HCT116 (cell line): ENCODE measurements at regions not wholly inside any gene's neighbourhood (a gene's known extent, or its start where the extent isn't known, plus 50 kb on each side); places are given as distances from the start of the nearest gene placed in this dataset.

ENCODE experiments used
- ATAC-seq: fragments of 200-7000 bp; cut with Tn5 transposase; 2 replicates; pipeline ENCODE4 v1.9.1; 2020; ENCODE audit warnings: mild to moderate bottlenecking, moderate library complexity
- BruUV-seq: library from RNA; stranded (reverse); fragments of 400-500 nt; replicated peaks from 2 replicates; lab custom pipeline; 2021; lab: Mats Ljungman, UMichigan
- CTCF ChIA-PET: fragments of 300-600 bp; sonication (Branson Sonifier 250); formaldehyde crosslinking; loops from one replicate; lab custom pipeline; 2021; ENCODE audit warnings: antibody characterized with exemption; lab: Charles Lee
- POLR2A ChIA-PET: fragments of 300-600, 350-600 bp; sonication (Branson Sonifier 250); formaldehyde crosslinking; loops from one replicate; lab custom pipeline; 2021; ENCODE audit warnings: antibody characterized with exemption; lab: Charles Lee
- RAD21 ChIA-PET, 2 experiments: fragments of 300-600 bp; sonication (Branson Sonifier 250); formaldehyde crosslinking; loops; one replicate each; lab custom pipeline; 2023; ENCODE audit warnings: low total read pairs in 2 of 2; ENCODE audit not compliant: uncharacterized antibody in 2 of 2, unreplicated experiment in 2 of 2, low non-redundant PET in 1 of 2; lab: Charles Lee
- DNase-seq: peaks from one replicate; pipeline ENCODE4 v3.0.0-alpha.2; 2010; ENCODE audit warnings: low read depth, low spot score
- H2AFZ ChIP-seq: fragments of 200-600 bp; shearing (Covaris generic), sonication (generic); 2 replicates; pipeline ENCODE4 v1.6.1; 2017; ENCODE audit warnings: low read depth, mixed run types, mixed read lengths, antibody characterized with exemption, low read length; ENCODE audit not compliant: poor library complexity, severe bottlenecking
- H3K27ac ChIP-seq: 2 replicates; pipeline ENCODE4 v1.5.1; 2012; ENCODE audit warnings: low read depth, low read length
- H3K27me3 ChIP-seq: fragments of 200-600 bp; sonication (generic); 2 replicates; pipeline ENCODE4 v1.6.1; 2016; ENCODE audit warnings: mixed run types, low read length, mixed read lengths; ENCODE audit not compliant: insufficient read depth
- H3K36me3 ChIP-seq, 2 experiments: fragments of 200-500 bp in 1 of 2; fragments of 200-600 bp in 1 of 2; sonication (Bioruptor generic) in 1 of 2; sonication (generic) in 1 of 2; 2 replicates each; pipeline versions ENCODE4 v1.5.1 to v1.6.1; 2014 to 2016; ENCODE audit warnings: low read length in 2 of 2, inconsistent platforms in 1 of 2, mixed read lengths in 1 of 2, mixed run types in 1 of 2; ENCODE audit not compliant: insufficient read depth in 2 of 2, control insufficient read depth in 1 of 2
- H3K4me1 ChIP-seq, 2 experiments: fragments of 200-600 bp in 1 of 2; sonication (generic) in 1 of 2; 2 replicates each; pipeline versions ENCODE4 v1.5.1 to v1.6.1; 2012 to 2017; ENCODE audit warnings: low read length in 2 of 2, inconsistent platforms in 1 of 2, mild to moderate bottlenecking in 1 of 2, mixed read lengths in 1 of 2, mixed run types in 1 of 2, moderate library complexity in 1 of 2; ENCODE audit not compliant: insufficient read depth in 2 of 2, control insufficient read depth in 1 of 2
- H3K4me2 ChIP-seq: fragments of 200-600 bp; sonication (generic); 2 replicates; pipeline ENCODE4 v1.6.1; 2017; ENCODE audit warnings: mixed run types, low read length, mixed read lengths
- H3K4me3 ChIP-seq, 2 experiments: fragments of 200-600 bp in 1 of 2; sonication (generic) in 1 of 2; replicated peaks in 1 of 2; 2 replicates each; pipeline ENCODE4 v1.5.1; 2011 to 2016; ENCODE audit warnings: low read length in 2 of 2, control low read depth in 1 of 2, low read depth in 1 of 2, mild to moderate bottlenecking in 1 of 2, mixed read lengths in 1 of 2, mixed run types in 1 of 2
- H3K79me2 ChIP-seq: fragments of 200-600 bp; sonication (generic); 2 replicates; pipeline ENCODE4 v1.6.1; 2017; ENCODE audit warnings: mild to moderate bottlenecking, mixed run types, low read length, moderate library complexity, mixed read lengths; ENCODE audit not compliant: insufficient read depth
- H3K9ac ChIP-seq: fragments of 200-600 bp; sonication (generic); 2 replicates; pipeline ENCODE4 v1.6.1; 2016; ENCODE audit warnings: low read length, mixed read lengths
- H3K9me2 ChIP-seq: fragments of 200-600 bp; sonication (generic), shearing (Covaris generic); 2 replicates; pipeline ENCODE4 v1.6.1; 2017; ENCODE audit warnings: mixed run types, mild to moderate bottlenecking, moderate library complexity; ENCODE audit not compliant: insufficient read depth
- H3K9me3 ChIP-seq, 2 experiments: fragments of 200-500 bp in 1 of 2; fragments of 200-600 bp in 1 of 2; sonication (Bioruptor generic) in 1 of 2; sonication (generic) in 1 of 2; 2 replicates each; pipeline ENCODE4 v1.6.1; 2014 to 2017; ENCODE audit warnings: low read length in 2 of 2, mixed read lengths in 2 of 2, inconsistent platforms in 1 of 2, low read depth in 1 of 2, mild to moderate bottlenecking in 1 of 2, mixed run types in 1 of 2, moderate library complexity in 1 of 2; ENCODE audit not compliant: control insufficient read depth in 1 of 2, insufficient read depth in 1 of 2
- H4K20me1 ChIP-seq: fragments of 200-600 bp; sonication (generic), shearing (Covaris generic); 2 replicates; pipeline ENCODE4 v1.6.1; 2017; ENCODE audit warnings: mixed run types, mild to moderate bottlenecking, moderate library complexity; ENCODE audit not compliant: insufficient read depth
- FOSL1 ChIP-seq: IDR thresholded peaks from 2 replicates; pipeline ENCODE4 v1.6.1; 2012; ENCODE audit warnings: low read depth
- SP1 ChIP-seq: IDR thresholded peaks from 2 replicates; pipeline ENCODE4 v1.6.1; 2012; ENCODE audit warnings: low read depth
- SRF ChIP-seq: IDR thresholded peaks from 2 replicates; pipeline ENCODE4 v1.6.1; 2012; ENCODE audit warnings: low read depth
- TCF7L2 ChIP-seq: IDR thresholded peaks from 2 replicates; pipeline ENCODE4 v1.7.0; 2011; ENCODE audit warnings: borderline replicate concordance, inconsistent platforms; ENCODE audit not compliant: insufficient read depth, insufficient read length; ENCODE audit errors: extremely low read depth
- ZNF274 ChIP-seq: fragments of 200-500 bp; sonication (Bioruptor generic); IDR thresholded peaks from 2 replicates; pipeline ENCODE4 v1.6.1; 2014; ENCODE audit warnings: mild to moderate bottlenecking, low read depth, low read length, inconsistent platforms
- intact Hi-C: fragments of 100-400 bp; cut with micrococcal nuclease; formaldehyde crosslinking; loops from 2 replicates; pipeline ENCODE4 v1.10.0; 2022
- TF ChIP-seq, protein P1 (sequence below): IDR thresholded peaks from 2 replicates; pipeline ENCODE4 v1.6.1; 2012

DNA sequence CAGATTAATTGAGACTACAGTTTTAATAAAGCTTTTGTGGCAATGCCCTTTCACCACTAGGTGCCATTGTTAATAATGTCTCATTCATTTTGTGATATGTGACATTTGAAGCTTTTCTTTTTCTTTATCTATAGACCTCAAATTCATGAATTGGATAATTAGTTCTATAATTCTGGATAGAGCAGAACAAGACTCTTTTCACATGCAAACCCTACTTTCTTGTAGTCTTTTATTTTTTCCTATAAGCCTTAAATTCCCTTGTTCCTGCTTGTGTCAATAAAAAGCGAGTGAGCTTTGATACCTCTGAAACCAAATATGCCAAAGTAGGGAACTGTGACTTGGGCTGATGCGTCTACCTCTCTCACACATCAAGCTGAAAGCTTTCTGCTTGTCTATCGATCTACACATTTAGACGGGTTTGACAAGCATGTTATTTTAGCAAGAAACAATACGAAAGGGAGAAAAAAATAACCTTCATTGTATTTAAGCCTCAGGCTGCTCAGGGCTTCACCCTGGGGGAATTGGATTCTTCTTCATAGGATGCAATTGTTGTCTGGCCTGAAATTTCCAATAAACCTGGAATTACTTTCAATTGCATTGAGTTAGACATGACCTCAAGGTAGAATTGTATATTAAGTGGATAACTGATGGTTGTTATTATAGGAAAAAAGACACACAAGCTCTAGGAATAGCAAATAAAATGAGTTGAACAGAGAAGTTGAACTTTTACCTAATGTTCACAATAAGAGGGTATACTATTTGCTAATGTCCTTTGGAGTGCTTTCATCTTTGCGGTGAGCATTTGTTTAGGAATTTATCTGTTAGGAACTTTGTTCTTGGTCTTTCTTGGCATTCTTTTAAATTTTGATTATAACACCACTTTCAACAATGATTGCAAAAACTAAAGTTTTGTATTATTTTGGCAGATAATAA, 1150.2 kb upstream of the PCDH9 start:
- no peak for DNase-seq

DNA sequence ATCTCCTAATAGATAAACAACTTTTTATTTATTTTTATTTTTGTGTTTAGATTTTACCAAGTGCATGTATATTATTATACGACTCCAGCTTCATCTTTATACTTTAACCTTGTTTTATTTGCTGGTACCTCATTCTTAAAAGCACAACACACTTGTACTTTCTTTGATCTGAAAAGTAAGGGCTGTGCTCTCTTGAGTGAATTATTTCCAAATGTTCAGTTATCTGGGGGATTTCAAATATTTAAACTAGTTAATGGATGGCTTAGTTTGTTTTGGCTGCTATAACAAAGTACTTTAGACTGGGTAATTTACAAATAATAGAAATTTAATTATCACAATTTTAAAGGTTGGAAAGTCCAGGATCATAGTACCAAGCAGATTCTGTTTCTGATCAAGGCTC, 1148.2 kb upstream of the PCDH9 start:
- H3K4me2 ChIP-seq, result no peak overlapping the region
- POLR2A ChIA-PET, result no interaction called here
- TF ChIP-seq FOSL1 (no peak), ZNF274 (no peak), TCF7L2 (no peak), SP1 (no peak)
- no peak overlapping the region for H3K4me3 ChIP-seq
- no peaks in the 10 kb centered on the region for H3K4me1 ChIP-seq
- H2AFZ ChIP-seq, result no peak overlapping the region
- H3K9ac ChIP-seq, result no peak overlapping the region
- H3K27ac ChIP-seq, result no peak overlapping the region
- ATAC-seq, result no peak
- no peaks in the 10 kb centered on the region for H4K20me1 ChIP-seq
- RAD21 ChIA-PET, result no interaction called here
- no peaks in the 10 kb centered on the region for H3K9me3 ChIP-seq
- intact Hi-C loops, result no loop called here
- H3K9me2 ChIP-seq, result no peaks in the 10 kb centered on the region
- H3K27me3 ChIP-seq, result no peaks in the 10 kb centered on the region
- CTCF ChIA-PET, result no interaction called here
- no peaks in the 10 kb centered on the region for H3K36me3 ChIP-seq
- H3K79me2 ChIP-seq, result no peaks in the 10 kb centered on the region
- no TSS peak for BruUV-seq
- DNase-seq, result no peak

More for the DNA sequence above, 1150.2 kb upstream of the PCDH9 start:
- POLR2A ChIA-PET, result no interaction called here
- Histone ChIP-seq H3K27ac (no peak overlapping the region), H3K27me3 (no peaks in the 10 kb centered on the region), H3K4me2 (no peak overlapping the region), H3K79me2 (no peaks in the 10 kb centered on the region), H3K9me3 (no peaks in the 10 kb centered on the region), H3K4me3 (no peak overlapping the region), H3K9ac (no peak overlapping the region), H3K4me1 (no peaks in the 10 kb centered on the region), H4K20me1 (no peaks in the 10 kb centered on the region), H3K9me2 (no peaks in the 10 kb centered on the region), H2AFZ (no peak overlapping the region), H3K36me3 (no peaks in the 10 kb centered on the region)
- TF ChIP-seq, protein P1, sequence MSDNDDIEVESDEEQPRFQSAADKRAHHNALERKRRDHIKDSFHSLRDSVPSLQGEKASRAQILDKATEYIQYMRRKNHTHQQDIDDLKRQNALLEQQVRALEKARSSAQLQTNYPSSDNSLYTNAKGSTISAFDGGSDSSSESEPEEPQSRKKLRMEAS, result no peak
- no peak for TF ChIP-seq SRF
- CTCF ChIA-PET, result no interaction called here
- no TSS peak for BruUV-seq
- intact Hi-C loops, result no loop called here
- RAD21 ChIA-PET, result no interaction called here
- no peak for ATAC-seq
